H9 (cell line): ENCODE measurements at regions not wholly inside any gene's neighbourhood (a gene's known extent, or its start where the extent isn't known, plus 50 kb on each side); places are given as distances from the start of the nearest gene placed in this dataset.

ENCODE experiments used
- DNase-seq: peaks from one replicate; pipeline ENCODE4 v3.0.0-alpha.2; 2017
- H2AFZ ChIP-seq: one replicate; pipeline ENCODE4 v1.6.1; 2013; ENCODE audit warnings: mild to moderate bottlenecking, low read length, control low read depth, moderate library complexity
- H2AK5ac ChIP-seq: 2 replicates; pipeline ENCODE4 v1.6.1; 2013; ENCODE audit warnings: low read length, control low read depth, mixed read lengths; ENCODE audit not compliant: insufficient read length
- H2BK120ac ChIP-seq: one replicate; pipeline ENCODE4 v1.6.1; 2013; ENCODE audit warnings: low read depth, mild to moderate bottlenecking, low read length, control low read depth, inconsistent platforms; ENCODE audit not compliant: poor library complexity, severe bottlenecking
- H2BK12ac ChIP-seq: 2 replicates; pipeline ENCODE4 v1.6.1; 2013; ENCODE audit warnings: low read length, control low read depth, mixed read lengths, low read depth; ENCODE audit not compliant: insufficient read length
- H2BK15ac ChIP-seq: 2 replicates; pipeline ENCODE4 v1.6.1; 2013; ENCODE audit warnings: low read depth, low read length, control low read depth
- H2BK20ac ChIP-seq: one replicate; pipeline ENCODE4 v1.6.1; 2013; ENCODE audit warnings: low read depth, mild to moderate bottlenecking, low read length, control low read depth, inconsistent platforms; ENCODE audit not compliant: poor library complexity, severe bottlenecking
- H2BK5ac ChIP-seq: 2 replicates; pipeline ENCODE4 v1.6.1; 2013; ENCODE audit warnings: low read length, control low read depth, mixed read lengths; ENCODE audit not compliant: insufficient read length
- H3K14ac ChIP-seq: 2 replicates; pipeline ENCODE4 v1.6.1; 2013; ENCODE audit warnings: low read length, control low read depth; ENCODE audit not compliant: insufficient read depth
- H3K18ac ChIP-seq: 2 replicates; pipeline ENCODE4 v1.6.1; 2013; ENCODE audit warnings: low read depth, mild to moderate bottlenecking, mixed read lengths, low read length, control low read depth; ENCODE audit not compliant: insufficient read length
- H3K23ac ChIP-seq: 2 replicates; pipeline ENCODE4 v1.6.1; 2013; ENCODE audit warnings: low read length, control low read depth, mixed read lengths, low read depth; ENCODE audit not compliant: insufficient read length
- H3K23me2 ChIP-seq: 2 replicates; pipeline ENCODE4 v1.6.1; 2013; ENCODE audit warnings: low read depth, mild to moderate bottlenecking, mixed read lengths, low read length, control low read depth; ENCODE audit not compliant: insufficient read length, poor library complexity, severe bottlenecking
- H3K27ac ChIP-seq: 2 replicates; pipeline ENCODE4 v1.5.1; 2013; ENCODE audit warnings: low read length, control low read depth, mixed read lengths, low read depth; ENCODE audit not compliant: insufficient read length
- H3K27me3 ChIP-seq: 2 replicates; pipeline ENCODE4 v1.6.1; 2013; ENCODE audit warnings: low read length, control low read depth, inconsistent platforms; ENCODE audit not compliant: insufficient read depth
- H3K4ac ChIP-seq: 2 replicates; pipeline ENCODE4 v1.6.1; 2013; ENCODE audit warnings: low read depth, mild to moderate bottlenecking, control low read depth, inconsistent platforms, low read length, moderate library complexity
- H3K4me1 ChIP-seq: 2 replicates; pipeline ENCODE4 v1.6.1; 2013; ENCODE audit warnings: low read length, control low read depth, inconsistent platforms; ENCODE audit not compliant: insufficient read depth
- H3K4me2 ChIP-seq: 2 replicates; pipeline ENCODE4 v1.6.1; 2013; ENCODE audit warnings: low read length, control low read depth, mixed read lengths; ENCODE audit not compliant: insufficient read length, insufficient read depth
- H3K56ac ChIP-seq: 2 replicates; pipeline ENCODE4 v1.6.1; 2013; ENCODE audit warnings: low read depth, mild to moderate bottlenecking, mixed read lengths, low read length, control low read depth; ENCODE audit not compliant: insufficient read length
- H3K79me1 ChIP-seq: 2 replicates; pipeline ENCODE4 v1.6.1; 2013; ENCODE audit warnings: low read depth, mild to moderate bottlenecking, moderate library complexity, low read length, control low read depth, inconsistent platforms; ENCODE audit not compliant: insufficient read depth, poor library complexity, severe bottlenecking
- H3K79me2 ChIP-seq: 2 replicates; pipeline ENCODE4 v1.6.1; 2013; ENCODE audit warnings: low read length, control low read depth, inconsistent platforms; ENCODE audit not compliant: insufficient read depth
- H3K9ac ChIP-seq: 2 replicates; pipeline ENCODE4 v1.6.1; 2013; ENCODE audit warnings: low read length, control low read depth, mixed read lengths; ENCODE audit not compliant: insufficient read length; ENCODE audit errors: extremely low read depth
- H3K9me3 ChIP-seq: one replicate; pipeline ENCODE4 v1.6.1; 2013; ENCODE audit warnings: low read depth, low read length, inconsistent platforms; ENCODE audit not compliant: control insufficient read depth
- H3T11ph ChIP-seq: one replicate; pipeline ENCODE4 v1.6.1; 2013; ENCODE audit warnings: mild to moderate bottlenecking, low read length, control low read depth, inconsistent platforms
- H4K20me1 ChIP-seq: one replicate; pipeline ENCODE4 v1.6.1; 2013; ENCODE audit not compliant: control insufficient read depth, insufficient read length, insufficient read depth
- H4K5ac ChIP-seq: 2 replicates; pipeline ENCODE4 v1.6.1; 2013; ENCODE audit warnings: low read depth, mild to moderate bottlenecking, mixed read lengths, low read length, control low read depth; ENCODE audit not compliant: insufficient read length
- H4K8ac ChIP-seq: replicated peaks from 2 replicates; pipeline ENCODE4 v1.6.1; 2013; ENCODE audit warnings: low read length, control low read depth, mixed read lengths, low read depth; ENCODE audit not compliant: insufficient read length
- H4K91ac ChIP-seq: 2 replicates; pipeline ENCODE4 v1.6.1; 2013; ENCODE audit warnings: low read depth, mild to moderate bottlenecking, moderate library complexity, mixed read lengths, low read length, control low read depth; ENCODE audit not compliant: insufficient read length
- H3K27ac Mint-ChIP-seq, 3 experiments: 2 replicates in 2 of 3; 3 replicates in 1 of 3; pipeline ENCODE4 v1.8.0; 2020 to 2021; ENCODE audit warnings: mixed read lengths in 3 of 3, mild to moderate bottlenecking in 1 of 3, moderate library complexity in 1 of 3
- H3K27me3 Mint-ChIP-seq: 2 replicates; pipeline ENCODE4 v1.8.0; 2021; ENCODE audit warnings: low read depth, mild to moderate bottlenecking, moderate library complexity, mixed read lengths
- H3K36me3 Mint-ChIP-seq, 3 experiments: 2 replicates in 2 of 3; 3 replicates in 1 of 3; pipeline ENCODE4 v1.8.0; 2020 to 2021; ENCODE audit warnings: low read depth in 3 of 3, mixed read lengths in 3 of 3; ENCODE audit not compliant: insufficient read depth in 1 of 3
- H3K4me1 Mint-ChIP-seq, 2 experiments: 2 replicates each; pipeline ENCODE4 v1.8.0; 2020; ENCODE audit warnings: mixed read lengths in 2 of 2
- H3K4me3 Mint-ChIP-seq, 2 experiments: 2 replicates in 1 of 2; 3 replicates in 1 of 2; pipeline ENCODE4 v1.8.0; 2020 to 2021; ENCODE audit warnings: mild to moderate bottlenecking in 2 of 2, mixed read lengths in 2 of 2, moderate library complexity in 1 of 2
- H3K9me3 Mint-ChIP-seq, 2 experiments: 2 replicates in 1 of 2; 3 replicates in 1 of 2; pipeline ENCODE4 v1.8.0; 2020; ENCODE audit warnings: mild to moderate bottlenecking in 2 of 2, mixed read lengths in 2 of 2, moderate library complexity in 1 of 2
- WGBS: extraction: QIAGEN DNeasy Blood & Tissue Kit; methylation state at CpG from one replicate; pipeline ENCODE4 v1.1.7; 2013; ENCODE audit warnings: missing lambda C conversion rate, low lambda C conversion rate, mixed read lengths; ENCODE audit not compliant: insufficient read length; ENCODE audit errors: extremely low coverage; 5-methylcytosine and 5-hydroxymethylcytosine counted together
- TF ChIP-seq, protein P1 (sequence below): fragments of 200-600 bp; sonication (generic); conservative IDR thresholded peaks from 3 replicates; pipeline ENCODE4 v1.8.0; 2021; ENCODE audit warnings: antibody characterized with exemption, mild to moderate bottlenecking

DNA sequence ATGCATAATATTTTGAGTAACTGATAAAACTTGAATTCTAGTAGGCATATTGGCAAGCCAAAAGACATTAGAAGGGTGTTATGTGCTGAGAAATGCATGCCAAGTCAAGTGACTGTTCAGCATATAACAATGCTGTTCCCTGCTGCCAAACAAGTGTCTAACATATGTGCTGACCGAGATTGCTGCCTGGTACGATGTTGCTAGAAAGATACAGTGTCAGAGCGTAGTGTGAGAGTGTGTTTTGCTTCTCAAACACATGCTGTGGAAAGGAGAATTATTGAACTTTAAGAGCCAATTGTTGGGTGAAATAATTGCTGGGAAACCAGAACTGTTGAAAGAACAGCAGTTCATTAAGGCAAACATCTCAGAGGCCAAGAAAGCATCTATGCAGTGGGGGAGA lies 71.3 kb upstream of the GRIA4 start:
- Mint-ChIP-seq H3K36me3 (no peaks in the 10 kb centered on the region), H3K4me1 (no peaks in the 10 kb centered on the region), H3K4me3 (no peak overlapping the region), H3K27ac (no peak overlapping the region), H3K9me3 (no peaks in the 10 kb centered on the region), H3K27me3 (no peaks in the 10 kb centered on the region)
- no peak overlapping the region for H3K56ac ChIP-seq
- no peak overlapping the region for H2BK120ac ChIP-seq
- H3K4me2 ChIP-seq, result no peak overlapping the region
- H2BK20ac ChIP-seq, result no peak overlapping the region
- H2BK5ac ChIP-seq, result no peak overlapping the region
- H4K91ac ChIP-seq, result no peak overlapping the region
- no peak overlapping the region for H4K5ac ChIP-seq
- no peaks in the 10 kb centered on the region for H3K23me2 ChIP-seq
- no peak overlapping the region for H2BK15ac ChIP-seq
- H3K79me2 ChIP-seq, result no peaks in the 10 kb centered on the region
- no peak for DNase-seq
- no peak overlapping the region for H3K23ac ChIP-seq
- TF ChIP-seq, protein P1, sequence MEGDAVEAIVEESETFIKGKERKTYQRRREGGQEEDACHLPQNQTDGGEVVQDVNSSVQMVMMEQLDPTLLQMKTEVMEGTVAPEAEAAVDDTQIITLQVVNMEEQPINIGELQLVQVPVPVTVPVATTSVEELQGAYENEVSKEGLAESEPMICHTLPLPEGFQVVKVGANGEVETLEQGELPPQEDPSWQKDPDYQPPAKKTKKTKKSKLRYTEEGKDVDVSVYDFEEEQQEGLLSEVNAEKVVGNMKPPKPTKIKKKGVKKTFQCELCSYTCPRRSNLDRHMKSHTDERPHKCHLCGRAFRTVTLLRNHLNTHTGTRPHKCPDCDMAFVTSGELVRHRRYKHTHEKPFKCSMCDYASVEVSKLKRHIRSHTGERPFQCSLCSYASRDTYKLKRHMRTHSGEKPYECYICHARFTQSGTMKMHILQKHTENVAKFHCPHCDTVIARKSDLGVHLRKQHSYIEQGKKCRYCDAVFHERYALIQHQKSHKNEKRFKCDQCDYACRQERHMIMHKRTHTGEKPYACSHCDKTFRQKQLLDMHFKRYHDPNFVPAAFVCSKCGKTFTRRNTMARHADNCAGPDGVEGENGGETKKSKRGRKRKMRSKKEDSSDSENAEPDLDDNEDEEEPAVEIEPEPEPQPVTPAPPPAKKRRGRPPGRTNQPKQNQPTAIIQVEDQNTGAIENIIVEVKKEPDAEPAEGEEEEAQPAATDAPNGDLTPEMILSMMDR, result no peak
- no peak overlapping the region for H2BK12ac ChIP-seq
- H3T11ph ChIP-seq, result no peak overlapping the region
- H3K27me3 ChIP-seq, result no peaks in the 10 kb centered on the region
- H3K14ac ChIP-seq, result no peak overlapping the region
- H3K4ac ChIP-seq, result no peak overlapping the region
- no CpG with 5 or more reads among the region's 3 CpGs for WGBS
- no peak overlapping the region for H3K9ac ChIP-seq
- H3K9me3 ChIP-seq, result no peaks in the 10 kb centered on the region
- no peak overlapping the region for H3K27ac ChIP-seq
- no peaks in the 10 kb centered on the region for H3K4me1 ChIP-seq
- H2AK5ac ChIP-seq, result no peak overlapping the region
- no peaks in the 10 kb centered on the region for H4K20me1 ChIP-seq
- no peak overlapping the region for H4K8ac ChIP-seq
- H2AFZ ChIP-seq, result no peak overlapping the region
- no peaks in the 10 kb centered on the region for H3K79me1 ChIP-seq
- no peak overlapping the region for H3K18ac ChIP-seq
